Heart left ventricle (tissue), 16 donors: ENCODE measurements at regions not wholly inside any gene's neighbourhood (a gene's known extent, or its start where the extent isn't known, plus 50 kb on each side); places are given as distances from the start of the nearest gene placed in this dataset.

Experiments used
- ATAC-seq, 4 donors: fragments of 200-7000 bp; cut with Tn5 transposase; one replicate each; pipeline ENCODE4 v1.9.1; 2020 to 2022; ENCODE audit warnings: moderate library complexity in 4 of 4, mild to moderate bottlenecking in 3 of 4, moderate number of reproducible peaks in 1 of 4
- DNase-seq, 5 donors: peaks; one replicate each; pipeline ENCODE4 v3.0.0-alpha.2; 2020
- H3K27ac ChIP-seq, 12 donors: fragments of 200-600 bp; sonication (generic) in 4 of 12; one replicate each; pipeline versions ENCODE4 v1.5.0 to v1.8.0; 2016 to 2022; ENCODE audit warnings: mild to moderate bottlenecking in 2 of 12
- H3K27me3 ChIP-seq, 9 donors: fragments of 200-600 bp; sonication (generic) in 2 of 9; one replicate each; pipeline versions ENCODE4 v1.5.1 to v1.8.0; 2016 to 2022; ENCODE audit warnings: mild to moderate bottlenecking in 3 of 9
- H3K36me3 ChIP-seq, 9 donors: fragments of 200-600 bp; sonication (generic) in 2 of 9; one replicate each; pipeline versions ENCODE4 v1.5.0 to v1.8.0; 2018 to 2022; ENCODE audit warnings: mild to moderate bottlenecking in 2 of 9
- H3K4me1 ChIP-seq, 12 donors: fragments of 200-600 bp; sonication (generic) in 4 of 12; one replicate each; pipeline versions ENCODE4 v1.5.0 to v1.8.0; 2016 to 2022; ENCODE audit warnings: mild to moderate bottlenecking in 3 of 12
- H3K4me3 ChIP-seq, 12 donors: fragments of 200-600 bp; sonication (generic) in 4 of 12; one replicate each; pipeline versions ENCODE4 v1.5.0 to v1.8.0; 2017 to 2022; ENCODE audit warnings: mild to moderate bottlenecking in 9 of 12, moderate library complexity in 4 of 12
- H3K9me3 ChIP-seq, 12 donors: fragments of 200-600 bp; sonication (generic) in 4 of 12; one replicate each; pipeline versions ENCODE4 v1.5.0 to v1.8.0; 2016 to 2022; ENCODE audit warnings: mild to moderate bottlenecking in 1 of 12
- POLR2A ChIP-seq, 2 donors: fragments of 450-650 bp; IDR thresholded peaks; one replicate each; pipeline ENCODE4 v1.6.1; 2017; ENCODE audit warnings: antibody characterized with exemption in 2 of 2, mild to moderate bottlenecking in 2 of 2, moderate library complexity in 2 of 2
- WGBS, 4 donors: extraction: QIAGEN DNeasy Blood & Tissue Kit in 2 of 4; methylation state at CpG; one replicate each; pipeline versions ENCODE4 v1.1.5 to v1.1.7; 2013 to 2018; 5-methylcytosine and 5-hydroxymethylcytosine counted together
- intact Hi-C, 10 donors: fragments of 100-400 bp; cut with DNase I; formaldehyde crosslinking; loops; one replicate each; pipeline versions ENCODE4 v1.11.1 to v1.14.2; 2022
- TF ChIP-seq, protein P1 (sequence below), 12 donors: fragments of 200-600 bp; sonication (generic) in 4 of 12; IDR thresholded peaks; one replicate each; pipeline versions ENCODE4 v1.5.0 to v1.8.0; 2018 to 2022; ENCODE audit warnings: antibody characterized with exemption in 12 of 12, mild to moderate bottlenecking in 5 of 12
- donor health status: ischemic (EF 13 %, LVEDD 7.1; RV severe dilation, severe dysfunction).
- donor health status: healthy with polysubstance abuse.
- donor health status: DM: no; HTN: yes; CAD: no.
- donor health status: DM: no; HTN: no; CAD: no.
- donor health status: ischemic (EF 25% LVEDD 6.9; RV normal size, moderate dysfunction).
- donor health status: ischemic (EF 25% LVEDD 5.7; RV mildly dilated, moderate dysfunction).
- donor health status: healthy.
- donor health status: DM: yes; HTN: yes; CAD: no.
- donor health status: ischemic (EF 35%, LVEDD 5.7; RV mildly dilated, moderate dysfunction).
- donor health status: nonischemic (EF 11% LVEDD 7.7; RV severe dilation, severe dysfunction).
- donor health status: DM: yes; HTN: yes; CAD: no.
- donor health status: PGD.
- donor health status: ischemic (EF 29% LVEDD 5.4; RV normal size, mild dysfunction).
- donor health status: nonischemic (EF 23%, LVEDD 6.1; RV moderate dilation, normal function).

DNA sequence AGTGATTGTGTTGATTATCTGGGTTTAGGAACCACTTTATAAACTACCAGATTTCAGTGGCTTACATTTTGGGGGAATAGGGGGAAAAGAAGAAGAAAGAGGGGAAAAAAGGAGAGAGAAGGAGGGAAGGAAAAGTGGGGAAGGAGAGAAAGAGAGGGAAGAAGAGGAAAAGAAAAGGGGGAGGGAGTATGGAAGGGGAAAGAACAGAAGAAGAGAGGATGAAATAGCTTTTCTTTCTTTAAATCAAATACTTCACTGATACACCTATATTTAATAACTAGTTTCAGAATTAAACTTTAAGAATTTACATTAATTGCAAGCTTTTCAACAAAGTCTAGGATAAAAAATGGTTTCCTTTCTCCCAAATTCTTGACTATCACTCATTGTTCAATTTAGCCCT, 289.6 kb downstream of the SDHAF3 start:
- no peaks in the 10 kb centered on the region for H3K27me3 ChIP-seq
- TF ChIP-seq, protein P1, sequence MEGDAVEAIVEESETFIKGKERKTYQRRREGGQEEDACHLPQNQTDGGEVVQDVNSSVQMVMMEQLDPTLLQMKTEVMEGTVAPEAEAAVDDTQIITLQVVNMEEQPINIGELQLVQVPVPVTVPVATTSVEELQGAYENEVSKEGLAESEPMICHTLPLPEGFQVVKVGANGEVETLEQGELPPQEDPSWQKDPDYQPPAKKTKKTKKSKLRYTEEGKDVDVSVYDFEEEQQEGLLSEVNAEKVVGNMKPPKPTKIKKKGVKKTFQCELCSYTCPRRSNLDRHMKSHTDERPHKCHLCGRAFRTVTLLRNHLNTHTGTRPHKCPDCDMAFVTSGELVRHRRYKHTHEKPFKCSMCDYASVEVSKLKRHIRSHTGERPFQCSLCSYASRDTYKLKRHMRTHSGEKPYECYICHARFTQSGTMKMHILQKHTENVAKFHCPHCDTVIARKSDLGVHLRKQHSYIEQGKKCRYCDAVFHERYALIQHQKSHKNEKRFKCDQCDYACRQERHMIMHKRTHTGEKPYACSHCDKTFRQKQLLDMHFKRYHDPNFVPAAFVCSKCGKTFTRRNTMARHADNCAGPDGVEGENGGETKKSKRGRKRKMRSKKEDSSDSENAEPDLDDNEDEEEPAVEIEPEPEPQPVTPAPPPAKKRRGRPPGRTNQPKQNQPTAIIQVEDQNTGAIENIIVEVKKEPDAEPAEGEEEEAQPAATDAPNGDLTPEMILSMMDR (IDR thresholded peaks at IDR 0.05): no peak
- no peak for TF ChIP-seq POLR2A (IDR thresholded peaks at IDR 0.05)
- intact Hi-C loops: no loop called here
- no peaks in the 10 kb centered on the region for H3K36me3 ChIP-seq
- ATAC-seq: no peak
- no peaks in the 10 kb centered on the region for H3K9me3 ChIP-seq
- no peaks in the 10 kb centered on the region for H3K4me1 ChIP-seq
- no peak overlapping the region for H3K27ac ChIP-seq
- no peak for DNase-seq
- no peak overlapping the region for H3K4me3 ChIP-seq

DNA sequence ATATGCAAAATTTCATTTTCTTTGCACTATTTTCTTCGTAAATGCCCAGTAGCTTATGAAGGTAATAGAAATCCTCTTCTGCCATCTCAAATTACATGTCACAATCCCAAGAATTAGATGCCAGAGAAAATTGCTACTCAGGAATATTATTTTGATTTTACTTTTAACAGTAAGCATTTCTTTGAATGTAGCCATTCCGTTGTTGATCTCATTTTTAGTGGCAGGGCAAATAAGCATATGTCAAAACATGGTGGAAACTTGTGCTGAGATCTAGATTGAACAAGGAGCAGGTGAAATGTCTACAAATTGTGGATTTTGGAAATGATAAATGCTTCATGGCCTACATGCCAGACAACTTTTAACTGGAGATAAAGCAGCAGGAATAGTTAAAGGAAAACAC, 291.8 kb downstream of the SDHAF3 start:
- ATAC-seq: no peak
- intact Hi-C loops: no loop called here
- Histone ChIP-seq H3K27me3 (no peaks in the 10 kb centered on the region), H3K4me1 (no peaks in the 10 kb centered on the region), H3K27ac (no peak overlapping the region), H3K9me3 (no peaks in the 10 kb centered on the region), H3K4me3 (no peak overlapping the region), H3K36me3 (no peaks in the 10 kb centered on the region)
- WGBS, 4 donors: 79 to 82% (median 81%) methylated on average over 2 of the region's 2 CpGs
- DNase-seq: no peak
- TF ChIP-seq POLR2A (IDR thresholded peaks at IDR 0.05): no peak
- TF ChIP-seq, protein P1 (IDR thresholded peaks at IDR 0.05): no peak

DNA sequence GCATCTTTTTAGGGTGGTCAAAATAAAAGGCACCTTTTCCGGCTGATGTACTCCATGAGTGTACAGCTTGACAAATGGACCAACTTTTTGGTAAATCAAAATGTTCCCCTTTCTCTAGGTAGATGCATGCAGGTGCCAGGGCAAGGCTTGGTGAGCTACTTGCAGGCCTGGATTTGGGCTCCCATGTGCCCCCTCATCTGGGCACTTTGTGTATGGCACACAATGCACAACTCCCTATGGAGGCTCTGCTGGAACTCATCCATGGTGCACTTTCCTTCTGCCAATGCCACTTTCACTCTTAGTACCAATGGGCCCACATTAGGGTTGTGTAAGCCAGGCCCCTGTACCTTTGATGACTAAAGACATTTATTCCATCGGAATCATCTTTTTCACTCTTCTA, 300.8 kb downstream of the SDHAF3 start:
- intact Hi-C loops: loop anchor here in 1 of 10 donors (10.0 kb wide), 1 partner anchor 56 kb away; no protein-coding TSS in a partner anchor
- Histone ChIP-seq H3K27ac (no peak overlapping the region), H3K4me3 (no peak overlapping the region), H3K4me1 (no peaks in the 10 kb centered on the region), H3K27me3 (no peaks in the 10 kb centered on the region), H3K36me3 (no peaks in the 10 kb centered on the region), H3K9me3 (no peaks in the 10 kb centered on the region)
- ATAC-seq (no peak), DNase-seq (no peak)
- WGBS, 4 donors: 80 to 98% (median 88%) methylated on average over 2 of the region's 2 CpGs
- TF ChIP-seq POLR2A (IDR thresholded peaks at IDR 0.05): no peak
- TF ChIP-seq, protein P1 (IDR thresholded peaks at IDR 0.05): no peak

DNA sequence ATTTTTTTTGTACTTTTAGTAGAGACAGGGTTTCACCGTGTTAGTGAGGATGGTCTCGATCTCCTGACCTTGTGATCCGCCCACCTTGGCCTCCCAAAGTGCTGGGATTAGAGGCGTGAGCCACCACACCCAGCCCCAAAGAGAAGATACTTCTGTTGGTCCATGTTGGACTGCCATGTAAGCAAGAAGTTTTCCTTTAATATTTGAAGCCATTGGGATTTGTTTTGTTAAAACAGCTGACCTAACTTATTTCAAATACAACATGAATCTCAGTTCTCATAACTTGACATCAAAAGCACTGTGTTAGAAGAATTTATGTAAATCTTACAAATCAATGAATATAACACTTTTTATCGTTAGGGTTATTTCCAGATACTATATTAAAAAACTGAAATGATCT, 302.4 kb downstream of the SDHAF3 start:
- Histone ChIP-seq H3K36me3 (no peaks in the 10 kb centered on the region), H3K27ac (no peak overlapping the region), H3K4me1 (no peaks in the 10 kb centered on the region), H3K27me3 (no peaks in the 10 kb centered on the region), H3K9me3 (no peaks in the 10 kb centered on the region), H3K4me3 (no peak overlapping the region)
- intact Hi-C loops: loop anchor here in 2 of 10 donors (1.0 to 10.0 kb wide), 2 partner anchors 8 to 55 kb away; no protein-coding TSS in a partner anchor
- no peak for DNase-seq
- TF ChIP-seq POLR2A (IDR thresholded peaks at IDR 0.05): no peak
- TF ChIP-seq, protein P1 (IDR thresholded peaks at IDR 0.05): no peak
- 80 to 89% (median 83%) methylated on average over 5 of the region's 5 CpGs for WGBS, 4 donors
- ATAC-seq: no peak
